SK-N-SH treated with all-trans-retinoic acid at 6 μM for 48 hours (cell line): ENCODE measurements at regions not wholly inside any gene's neighbourhood (a gene's known extent, or its start where the extent isn't known, plus 50 kb on each side); places are given as distances from the start of the nearest gene placed in this dataset.

ENCODE experiments used
- CSDC2 ChIP-seq: fragments of 250-450 bp; sonication (Bioruptor Pico); IDR thresholded peaks from 2 replicates; pipeline ENCODE4 v1.5.0; 2020; ENCODE audit warnings: mild to moderate bottlenecking, moderate library complexity
- ESRRG ChIP-seq: fragments of 250-450 bp; sonication (Bioruptor Pico); IDR thresholded peaks from 2 replicates; pipeline ENCODE4 v1.6.1; 2021; ENCODE audit warnings: mild to moderate bottlenecking
- ISL1 ChIP-seq: fragments of 250-450 bp; sonication (Bioruptor Pico); IDR thresholded peaks from 2 replicates; pipeline ENCODE4 v2.1.2; 2022; ENCODE audit warnings: mild to moderate bottlenecking, moderate library complexity
- ZFP3 ChIP-seq: fragments of 250-450 bp; sonication (Bioruptor Pico); IDR thresholded peaks from 2 replicates; pipeline ENCODE4 v1.5.0; 2020; ENCODE audit warnings: mild to moderate bottlenecking, moderate library complexity
- TF ChIP-seq, protein P1 (sequence below): fragments of 250-450 bp; sonication (Bioruptor Pico); IDR thresholded peaks from 2 replicates; pipeline ENCODE4 v1.5.1; 2020; ENCODE audit warnings: low read depth, mild to moderate bottlenecking, moderate library complexity
- TF ChIP-seq, protein P2 (sequence below): fragments of 250-450 bp; sonication (Bioruptor Pico); IDR thresholded peaks from 2 replicates; pipeline ENCODE4 v1.8.0; 2020; ENCODE audit warnings: mild to moderate bottlenecking, moderate library complexity, borderline replicate concordance

DNA sequence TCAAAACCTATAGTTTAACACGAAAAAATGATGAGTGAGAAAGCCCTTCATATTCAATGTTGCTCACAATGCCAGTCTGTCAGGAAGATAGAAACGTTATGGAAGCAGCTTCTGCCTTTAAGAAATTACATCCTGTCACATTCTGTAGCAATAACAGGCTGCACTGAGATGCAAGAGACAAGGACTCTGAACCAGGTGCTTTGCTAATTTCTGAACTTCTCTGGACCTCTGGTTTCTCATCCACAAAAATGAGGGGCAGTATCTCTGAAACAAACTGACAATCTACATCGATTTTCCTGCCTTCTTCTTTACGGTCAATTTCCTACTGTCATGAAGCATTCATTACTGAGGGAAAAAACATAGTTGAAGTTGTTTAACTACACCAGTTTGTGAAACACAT lies 234.0 kb downstream of the SNX13 start:
- TF ChIP-seq CSDC2 (CRISPR knock-in tag), result no peak
- no peak for TF ChIP-seq ZFP3 (CRISPR knock-in tag)
- TF ChIP-seq, protein P1, sequence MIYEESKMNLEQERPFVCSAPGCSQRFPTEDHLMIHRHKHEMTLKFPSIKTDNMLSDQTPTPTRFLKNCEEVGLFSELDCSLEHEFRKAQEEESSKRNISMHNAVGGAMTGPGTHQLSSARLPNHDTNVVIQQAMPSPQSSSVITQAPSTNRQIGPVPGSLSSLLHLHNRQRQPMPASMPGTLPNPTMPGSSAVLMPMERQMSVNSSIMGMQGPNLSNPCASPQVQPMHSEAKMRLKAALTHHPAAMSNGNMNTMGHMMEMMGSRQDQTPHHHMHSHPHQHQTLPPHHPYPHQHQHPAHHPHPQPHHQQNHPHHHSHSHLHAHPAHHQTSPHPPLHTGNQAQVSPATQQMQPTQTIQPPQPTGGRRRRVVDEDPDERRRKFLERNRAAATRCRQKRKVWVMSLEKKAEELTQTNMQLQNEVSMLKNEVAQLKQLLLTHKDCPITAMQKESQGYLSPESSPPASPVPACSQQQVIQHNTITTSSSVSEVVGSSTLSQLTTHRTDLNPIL (CRISPR knock-in tag), result no peak
- TF ChIP-seq, protein P2, sequence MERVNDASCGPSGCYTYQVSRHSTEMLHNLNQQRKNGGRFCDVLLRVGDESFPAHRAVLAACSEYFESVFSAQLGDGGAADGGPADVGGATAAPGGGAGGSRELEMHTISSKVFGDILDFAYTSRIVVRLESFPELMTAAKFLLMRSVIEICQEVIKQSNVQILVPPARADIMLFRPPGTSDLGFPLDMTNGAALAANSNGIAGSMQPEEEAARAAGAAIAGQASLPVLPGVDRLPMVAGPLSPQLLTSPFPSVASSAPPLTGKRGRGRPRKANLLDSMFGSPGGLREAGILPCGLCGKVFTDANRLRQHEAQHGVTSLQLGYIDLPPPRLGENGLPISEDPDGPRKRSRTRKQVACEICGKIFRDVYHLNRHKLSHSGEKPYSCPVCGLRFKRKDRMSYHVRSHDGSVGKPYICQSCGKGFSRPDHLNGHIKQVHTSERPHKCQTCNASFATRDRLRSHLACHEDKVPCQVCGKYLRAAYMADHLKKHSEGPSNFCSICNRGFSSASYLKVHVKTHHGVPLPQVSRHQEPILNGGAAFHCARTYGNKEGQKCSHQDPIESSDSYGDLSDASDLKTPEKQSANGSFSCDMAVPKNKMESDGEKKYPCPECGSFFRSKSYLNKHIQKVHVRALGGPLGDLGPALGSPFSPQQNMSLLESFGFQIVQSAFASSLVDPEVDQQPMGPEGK, result no peak
- no peak for TF ChIP-seq ESRRG (CRISPR knock-in tag)
- TF ChIP-seq ISL1 (CRISPR knock-in tag), result no peak
